ENCODE measurements at regions not wholly inside any gene's neighbourhood (a gene's known extent, or its start where the extent isn't known, plus 50 kb on each side); places are given as distances from the start of the nearest gene placed in this dataset.

GRCh38 chr1:99370476-99370875 lies 106.2 kb downstream of the PLPPR4 start:
- TF ChIP-seq CTCF (IDR thresholded peaks at IDR 0.05; ENCODE audit: insufficient read depth, low read length) (no peak), REST (IDR thresholded peaks at IDR 0.05; ENCODE audit: insufficient replicate concordance, low read depth) (no peak)

Data from HL-60 (cell line).